ENCODE measurements at regions not wholly inside any gene's neighbourhood (a gene's known extent, or its start where the extent isn't known, plus 50 kb on each side); places are given as distances from the start of the nearest gene placed in this dataset.

GRCh38 chr3:87796137-87796842 lies 262.5 kb downstream of the CGGBP1 start:
- Mint-ChIP-seq H3K9me3 (ENCODE audit: unreplicated experiment) (no peaks in the 10 kb centered on the region), H3K36me3 (ENCODE audit: unreplicated experiment) (no peaks in the 10 kb centered on the region), H3K27me3 (ENCODE audit: unreplicated experiment) (peaks cover 65% of the 10 kb centered on the region), H3K27ac (ENCODE audit: unreplicated experiment) (no peak overlapping the region), H3K4me1 (ENCODE audit: unreplicated experiment) (peaks cover 9% of the 10 kb centered on the region), H3K4me3 (ENCODE audit: unreplicated experiment) (no peak overlapping the region)
- TF ChIP-seq CTCF (IDR thresholded peaks at IDR 0.05): no peak
- no peak for DNase-seq (ENCODE audit: extremely low spot score, unreplicated experiment)

- Mint-ChIP-seq H3K27ac (ENCODE audit: unreplicated experiment) (no peak overlapping the region), H3K9me3 (ENCODE audit: unreplicated experiment) (no peaks in the 10 kb centered on the region), H3K36me3 (ENCODE audit: unreplicated experiment) (no peaks in the 10 kb centered on the region), H3K4me1 (ENCODE audit: unreplicated experiment) (peaks cover 9% of the 10 kb centered on the region), H3K27me3 (ENCODE audit: unreplicated experiment) (peaks cover 68% of the 10 kb centered on the region), H3K4me3 (ENCODE audit: unreplicated experiment) (no peak overlapping the region)
- no peak for DNase-seq (ENCODE audit: extremely low spot score, unreplicated experiment)
- no peak for TF ChIP-seq CTCF (IDR thresholded peaks at IDR 0.05)
Measured at GRCh38 chr3:87795701-87796100, 263.1 kb downstream of the CGGBP1 start.

GRCh38 chr3:87793337-87793877 lies 265.4 kb downstream of the CGGBP1 start:
- Mint-ChIP-seq H3K27ac (ENCODE audit: unreplicated experiment) (no peak overlapping the region), H3K9me3 (ENCODE audit: unreplicated experiment) (no peaks in the 10 kb centered on the region), H3K4me1 (ENCODE audit: unreplicated experiment) (peaks cover 9% of the 10 kb centered on the region), H3K36me3 (ENCODE audit: unreplicated experiment) (no peaks in the 10 kb centered on the region), H3K27me3 (ENCODE audit: unreplicated experiment) (peaks cover 62% of the 10 kb centered on the region), H3K4me3 (ENCODE audit: unreplicated experiment) (no peak overlapping the region)
- DNase-seq (ENCODE audit: extremely low spot score, unreplicated experiment): no peak
- TF ChIP-seq CTCF (IDR thresholded peaks at IDR 0.05): no peak

GRCh38 chr3:87792534-87793336 lies 266.1 kb downstream of the CGGBP1 start, which contains the start of gene HTR1F:
TSS of gene HTR1F (plus strand) at chr3:87792706.
- no peak for TF ChIP-seq CTCF (IDR thresholded peaks at IDR 0.05)
- Mint-ChIP-seq H3K36me3 (ENCODE audit: unreplicated experiment) (no peaks in the 10 kb centered on the region), H3K4me3 (ENCODE audit: unreplicated experiment) (peak within 1 kb of the TSS; percentile 37), H3K27ac (ENCODE audit: unreplicated experiment) (no peak within 1 kb of the TSS), H3K4me1 (ENCODE audit: unreplicated experiment) (peaks cover 9% of the 10 kb centered on the region), H3K9me3 (ENCODE audit: unreplicated experiment) (no peaks in the 10 kb centered on the region), H3K27me3 (ENCODE audit: unreplicated experiment) (peaks cover 59% of the 10 kb centered on the region)
- no peak for DNase-seq (ENCODE audit: extremely low spot score, unreplicated experiment)

- H3K27me3 Mint-ChIP-seq (ENCODE audit: unreplicated experiment): peaks cover 59% of the 10 kb centered on the region
- no peak for DNase-seq (ENCODE audit: extremely low spot score, unreplicated experiment)
- no peaks in the 10 kb centered on the region for H3K9me3 Mint-ChIP-seq (ENCODE audit: unreplicated experiment)
- peak overlapping the region; percentile 37 for H3K4me3 Mint-ChIP-seq (ENCODE audit: unreplicated experiment)
- no peak overlapping the region for H3K27ac Mint-ChIP-seq (ENCODE audit: unreplicated experiment)
- peaks cover 9% of the 10 kb centered on the region for H3K4me1 Mint-ChIP-seq (ENCODE audit: unreplicated experiment)
- TF ChIP-seq CTCF (IDR thresholded peaks at IDR 0.05): no peak
- no peaks in the 10 kb centered on the region for H3K36me3 Mint-ChIP-seq (ENCODE audit: unreplicated experiment)
Measured at GRCh38 chr3:87792198-87792533, 266.6 kb downstream of the CGGBP1 start.

All from osteocyte (in vitro differentiated cells).